Mesodermal cell (in vitro differentiated cells): ENCODE measurements at regions not wholly inside any gene's neighbourhood (a gene's known extent, or its start where the extent isn't known, plus 50 kb on each side); places are given as distances from the start of the nearest gene placed in this dataset.
"Not testable (repeated sequence)": the region's sequence is repeated elsewhere in the genome, so short reads cannot be mapped to it uniquely, and the experiment has no call there.

ENCODE experiments used
- H3K27ac ChIP-seq: 2 replicates; pipeline ENCODE4 v1.7.0; 2013; ENCODE audit warnings: mild to moderate bottlenecking, low read depth, low read length, moderate library complexity; ENCODE audit not compliant: severe bottlenecking
- H3K36me3 ChIP-seq: 2 replicates; pipeline ENCODE4 v1.7.1; 2013; ENCODE audit warnings: mild to moderate bottlenecking, low read length, moderate library complexity; ENCODE audit not compliant: control insufficient read depth, insufficient read depth
- H3K4me1 ChIP-seq: one replicate; pipeline ENCODE4 v1.7.1; 2013; ENCODE audit warnings: mild to moderate bottlenecking, low read length; ENCODE audit not compliant: insufficient read depth, control insufficient read depth, poor library complexity, severe bottlenecking
- H3K4me3 ChIP-seq: 2 replicates; pipeline ENCODE4 v1.7.0; 2013; ENCODE audit warnings: low read length, control low read depth, mild to moderate bottlenecking; ENCODE audit not compliant: insufficient read depth, poor library complexity, severe bottlenecking; ENCODE audit errors: extremely low read depth
- H3K9me3 ChIP-seq: 2 replicates; pipeline ENCODE4 v1.7.1; 2013; ENCODE audit warnings: mild to moderate bottlenecking, low read length, moderate library complexity; ENCODE audit not compliant: control insufficient read depth
- WGBS, 2 experiments: methylation state at CpG; one replicate each; pipeline ENCODE4 v1.1.5; 2013; ENCODE audit warnings: missing lambda C conversion rate in 2 of 2; ENCODE audit not compliant: insufficient coverage in 2 of 2; 5-methylcytosine and 5-hydroxymethylcytosine counted together

DNA sequence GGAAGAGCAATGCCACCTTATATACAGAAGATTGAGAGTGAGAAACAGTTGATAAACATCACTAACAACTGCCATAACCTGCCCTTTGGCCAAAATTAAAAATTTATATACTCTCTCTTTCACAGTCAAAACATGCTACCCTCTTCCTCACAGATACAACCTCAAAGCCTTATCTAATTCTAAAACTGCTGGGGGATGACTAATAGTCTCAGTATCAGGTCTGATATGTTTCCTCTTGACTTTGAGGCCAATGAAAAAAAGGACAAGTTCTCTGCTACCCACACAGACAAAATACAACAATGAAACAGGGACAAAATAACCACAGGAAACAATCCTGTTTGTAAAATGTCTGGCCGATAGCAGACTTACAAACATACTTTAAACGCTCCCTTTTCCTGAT, 485.6 kb upstream of the NUDT12 start:
- Histone ChIP-seq H3K36me3 (no peaks in the 10 kb centered on the region), H3K9me3 (no peaks in the 10 kb centered on the region), H3K4me1 (no peaks in the 10 kb centered on the region), H3K4me3 (no peak overlapping the region), H3K27ac (no peak overlapping the region)
- WGBS, 2 experiments: no CpG with 5 or more reads among the region's 2 CpGs

DNA sequence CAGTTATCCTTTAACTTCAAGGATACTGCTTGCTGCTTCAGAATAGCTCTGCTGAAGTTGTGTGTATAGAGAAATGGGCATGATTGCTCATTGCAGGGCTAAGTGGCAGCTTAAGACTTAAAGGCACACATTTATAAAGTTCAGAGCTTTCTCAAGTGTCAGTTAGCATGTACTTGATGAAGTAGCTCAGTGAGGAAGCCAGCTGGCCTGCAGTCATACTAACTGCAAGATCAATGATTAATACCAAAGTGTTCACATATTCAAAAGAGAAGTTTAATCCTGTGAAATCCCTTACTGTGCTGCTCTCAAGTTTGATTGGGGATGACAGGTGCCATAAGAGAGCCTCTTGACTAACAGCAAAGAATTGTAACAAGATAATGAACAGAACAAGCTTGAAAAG, 483.4 kb upstream of the NUDT12 start:
- Histone ChIP-seq H3K36me3 (no peaks in the 10 kb centered on the region), H3K27ac (no peak overlapping the region), H3K4me1 (no peaks in the 10 kb centered on the region), H3K9me3 (no peaks in the 10 kb centered on the region), H3K4me3 (no peak overlapping the region)

DNA sequence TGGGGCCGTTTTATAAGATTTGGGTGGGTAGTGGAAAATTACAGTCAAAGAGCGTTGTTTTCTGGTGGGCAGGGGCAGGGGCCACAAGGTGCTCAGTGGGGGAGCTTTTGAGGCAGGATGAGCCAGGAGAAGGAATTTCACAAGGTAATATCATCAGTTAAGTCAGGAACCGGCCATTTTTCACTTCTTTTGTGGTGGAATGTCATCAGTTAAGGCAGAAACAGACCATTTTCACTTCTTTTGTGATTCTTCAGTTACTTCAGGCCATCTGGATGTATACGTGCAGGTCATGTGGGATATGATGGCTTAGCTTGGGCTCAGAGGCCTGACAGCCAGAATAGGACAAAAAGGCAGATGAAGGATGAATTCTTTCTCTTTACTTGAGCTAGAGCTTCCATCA, 477.3 kb upstream of the NUDT12 start:
- WGBS, 2 experiments: 84 to 88% methylated on average over 2 to 3 of the region's 4 CpGs
- not testable (repeated sequence) for H3K4me1 ChIP-seq, H3K4me3 ChIP-seq, H3K36me3 ChIP-seq, H3K27ac ChIP-seq, H3K9me3 ChIP-seq

DNA sequence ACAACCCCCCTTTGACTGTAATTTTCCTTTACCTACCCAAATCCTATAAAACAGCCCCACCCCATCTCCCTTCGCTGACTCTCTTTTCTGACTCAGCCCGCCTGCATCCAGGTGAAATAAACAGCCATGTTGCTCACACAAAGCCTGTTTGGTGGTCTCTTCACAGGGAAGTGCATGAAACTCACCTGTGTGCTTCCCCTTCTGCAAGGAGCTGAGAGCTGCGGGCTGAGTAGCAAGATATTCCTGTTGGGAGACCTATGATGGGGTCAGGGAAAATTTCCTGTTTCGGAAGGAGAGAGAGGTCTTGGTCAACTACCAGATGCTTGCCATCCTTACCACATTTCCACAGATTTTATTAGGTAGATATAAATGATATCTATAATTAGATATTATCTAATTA, 474.5 kb upstream of the NUDT12 start:
- H3K4me1 ChIP-seq, H3K9me3 ChIP-seq, H3K36me3 ChIP-seq, H3K4me3 ChIP-seq, H3K27ac ChIP-seq: not testable (repeated sequence)
- WGBS, 2 experiments: 83 to 100% methylated on average over 1 to 2 of the region's 4 CpGs

DNA sequence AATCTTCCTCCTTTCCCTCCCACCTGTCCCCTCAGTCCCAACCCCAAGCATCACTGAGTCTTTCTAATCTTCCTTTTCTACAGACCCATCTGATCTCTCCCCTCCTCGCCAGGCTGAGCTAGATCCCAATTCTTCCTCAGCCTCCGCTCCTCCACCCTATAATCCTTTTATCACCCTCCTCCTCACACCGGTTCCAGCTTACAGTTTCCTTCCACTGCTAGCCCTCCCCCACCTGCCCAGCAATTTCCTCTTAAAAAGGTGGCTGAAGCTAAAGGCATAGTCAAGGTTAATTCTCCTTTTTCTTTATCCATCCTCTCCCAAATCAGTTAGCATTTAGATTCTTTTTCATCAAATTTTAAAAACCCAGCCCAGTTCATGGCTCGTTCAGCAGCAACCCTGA, 470.6 kb upstream of the NUDT12 start:
- not testable (repeated sequence) for H3K4me1 ChIP-seq, H3K36me3 ChIP-seq, H3K9me3 ChIP-seq, H3K4me3 ChIP-seq, H3K27ac ChIP-seq
- WGBS, 2 experiments: 50 to 80% methylated on average over 2 of the region's 4 CpGs

DNA sequence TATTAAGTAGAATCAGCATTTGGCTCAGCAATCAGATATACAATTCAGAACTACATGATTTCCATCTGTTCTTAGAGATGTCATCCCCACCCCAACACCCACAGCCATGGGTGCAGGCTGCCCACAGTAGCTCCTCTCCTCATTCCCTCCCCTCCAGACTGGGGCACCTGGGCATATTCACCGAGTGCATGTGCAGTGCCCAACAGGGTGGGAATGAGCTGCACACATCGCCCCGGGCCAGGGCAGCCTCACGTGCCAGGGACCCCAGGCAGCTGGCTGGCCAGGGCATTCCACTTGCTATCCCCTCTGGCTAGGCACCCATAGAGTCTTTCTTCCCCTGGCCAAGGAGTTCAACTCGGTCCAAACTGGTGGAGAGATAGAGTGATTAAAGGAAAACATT, 461.9 kb upstream of the NUDT12 start:
- WGBS, 2 experiments: 96 to 100% methylated on average over 3 to 4 of the region's 5 CpGs
- H3K4me3 ChIP-seq: no peak overlapping the region

DNA sequence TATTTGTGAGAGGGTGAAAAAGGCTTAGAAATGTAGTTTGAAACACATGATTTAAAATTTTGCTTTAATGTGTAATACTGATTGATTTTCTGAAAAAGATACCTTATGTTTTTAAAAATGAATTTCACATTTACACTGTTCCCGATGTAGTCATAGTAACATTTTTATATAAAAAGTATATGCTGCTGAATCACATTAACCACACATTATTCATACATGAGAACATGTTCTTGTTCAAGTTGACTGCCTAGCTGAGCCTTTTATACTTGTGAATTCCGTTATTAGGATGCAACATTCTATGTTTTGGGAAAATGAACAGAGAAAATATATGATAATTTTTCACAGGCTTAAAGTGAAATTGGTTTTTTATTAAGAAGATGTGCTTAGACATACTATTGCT, 461.1 kb upstream of the NUDT12 start:
- H3K36me3 ChIP-seq: no peaks in the 10 kb centered on the region
- no peak overlapping the region for H3K4me3 ChIP-seq
- no peak overlapping the region for H3K27ac ChIP-seq
- no CpG with 5 or more reads among the region's 2 CpGs for WGBS, 2 experiments
- no peaks in the 10 kb centered on the region for H3K9me3 ChIP-seq
- H3K4me1 ChIP-seq: no peaks in the 10 kb centered on the region

More for the DNA sequence above, 461.9 kb upstream of the NUDT12 start:
- Histone ChIP-seq H3K36me3 (no peaks in the 10 kb centered on the region), H3K9me3 (no peaks in the 10 kb centered on the region), H3K4me1 (no peaks in the 10 kb centered on the region), H3K27ac (no peak overlapping the region)

DNA sequence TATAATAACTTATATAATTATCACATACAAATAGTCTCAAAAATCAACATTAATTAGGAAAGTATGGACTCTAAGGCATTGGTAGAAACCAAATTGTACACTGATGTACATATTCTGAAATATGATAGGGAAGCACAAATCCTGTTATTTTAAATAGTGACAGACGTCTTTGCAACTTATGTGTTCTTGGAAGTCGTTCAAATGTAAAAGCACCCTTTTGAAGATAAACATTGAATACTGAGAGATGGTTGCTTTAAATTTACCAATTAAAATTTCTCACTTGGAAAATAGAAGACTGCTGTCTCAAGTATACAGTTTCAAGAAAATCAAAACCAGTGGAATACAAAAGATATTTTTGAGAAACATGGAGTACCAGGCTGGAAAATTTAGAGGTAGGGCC, 457.4 kb upstream of the NUDT12 start:
- H3K4me1 ChIP-seq: no peaks in the 10 kb centered on the region
- H3K27ac ChIP-seq: no peak overlapping the region
- no CpG with 5 or more reads among the region's 2 CpGs for WGBS, 2 experiments
- no peaks in the 10 kb centered on the region for H3K9me3 ChIP-seq
- H3K4me3 ChIP-seq: no peak overlapping the region
- no peaks in the 10 kb centered on the region for H3K36me3 ChIP-seq

DNA sequence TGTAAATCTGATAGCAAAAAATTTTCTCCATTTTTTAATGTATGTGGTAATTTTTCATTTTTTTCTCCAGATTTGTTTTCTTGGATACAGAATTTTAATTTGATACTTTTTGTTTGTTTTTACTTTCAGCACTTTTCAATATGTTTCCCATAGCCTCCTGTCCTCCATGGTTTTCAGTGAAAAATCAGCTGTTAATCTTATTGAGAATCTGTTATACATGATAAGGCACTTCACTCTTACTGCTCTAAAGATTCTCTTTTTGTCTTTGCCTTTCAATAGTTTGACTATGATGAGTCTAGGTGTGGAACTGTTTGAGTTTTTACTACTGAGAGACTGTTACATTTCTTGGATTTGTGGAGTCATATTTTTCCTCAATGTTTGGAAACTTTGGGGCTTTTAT, 455.7 kb upstream of the NUDT12 start:
- Histone ChIP-seq H3K27ac (no peak overlapping the region), H3K4me3 (no peak overlapping the region), H3K4me1 (no peaks in the 10 kb centered on the region), H3K36me3 (no peaks in the 10 kb centered on the region), H3K9me3 (no peaks in the 10 kb centered on the region)

DNA sequence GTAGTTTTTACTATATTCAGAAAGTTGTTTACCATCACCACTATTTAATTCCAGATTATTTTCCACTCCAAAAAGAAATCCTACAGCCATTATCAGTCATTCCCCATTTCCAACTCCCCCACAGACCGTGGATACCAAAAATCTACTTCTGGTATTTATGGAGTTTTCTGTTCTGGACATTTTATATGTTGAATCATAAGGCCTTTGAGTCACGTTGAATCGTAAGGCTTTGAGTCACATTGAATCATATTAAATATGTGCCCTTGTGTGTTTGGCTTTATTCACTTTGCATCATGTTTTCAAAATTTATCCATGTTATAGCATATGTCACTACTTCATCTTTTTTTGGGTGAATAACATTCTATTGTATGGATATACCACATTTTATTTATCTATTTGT, 454.1 kb upstream of the NUDT12 start:
- Histone ChIP-seq H3K4me1 (no peaks in the 10 kb centered on the region), H3K9me3 (no peaks in the 10 kb centered on the region), H3K36me3 (no peaks in the 10 kb centered on the region), H3K27ac (no peak overlapping the region), H3K4me3 (no peak overlapping the region)
- no CpG with 5 or more reads among the region's 3 CpGs for WGBS, 2 experiments

DNA sequence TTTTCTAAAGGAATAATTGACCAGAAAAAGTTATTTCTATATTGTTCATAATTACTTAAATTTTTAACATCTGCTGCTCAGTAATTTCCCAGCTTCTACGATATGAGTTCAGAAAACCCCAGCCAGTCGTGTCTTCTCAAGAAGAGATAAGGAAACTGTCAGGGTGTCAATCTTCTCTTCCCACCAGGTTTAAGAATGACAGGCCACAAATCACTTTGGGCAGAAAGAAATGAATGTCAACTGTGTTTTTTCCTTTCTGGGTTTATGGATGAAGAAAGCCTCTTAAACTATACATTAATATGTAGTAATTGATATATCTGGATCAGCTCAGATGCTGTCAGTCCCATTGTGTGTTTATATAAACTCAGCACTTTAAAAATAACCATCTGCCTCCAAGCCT, 453.2 kb upstream of the NUDT12 start:
- no peaks in the 10 kb centered on the region for H3K9me3 ChIP-seq
- no CpG with 5 or more reads among the region's 2 CpGs for WGBS, 2 experiments
- no peaks in the 10 kb centered on the region for H3K36me3 ChIP-seq
- no peak overlapping the region for H3K4me3 ChIP-seq
- no peaks in the 10 kb centered on the region for H3K4me1 ChIP-seq
- H3K27ac ChIP-seq: no peak overlapping the region

DNA sequence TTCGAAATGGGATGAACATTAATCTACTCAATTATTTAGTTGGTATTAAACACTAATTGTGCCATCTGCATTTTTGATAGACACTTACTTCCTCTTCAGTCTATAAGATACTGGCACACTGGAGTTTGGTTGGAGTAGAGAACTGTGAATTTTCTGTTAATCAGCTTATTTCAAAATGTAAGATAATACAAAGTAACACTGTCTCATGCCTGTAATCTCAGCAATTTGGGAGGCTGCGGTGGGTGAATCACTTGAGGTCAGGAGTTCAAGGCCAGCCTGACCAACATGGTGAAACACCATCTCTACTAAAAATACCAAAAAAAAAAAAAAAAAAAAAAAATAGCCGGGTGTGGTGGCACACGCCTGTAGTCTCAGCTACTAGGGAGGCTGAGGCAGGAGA, 440.2 kb upstream of the NUDT12 start:
- no CpG with 5 or more reads among the region's 4 CpGs for WGBS, 2 experiments
- not testable (repeated sequence) for H3K4me1 ChIP-seq, H3K9me3 ChIP-seq, H3K4me3 ChIP-seq, H3K27ac ChIP-seq, H3K36me3 ChIP-seq
